Pancreas (tissue), 10 donors: ENCODE measurements at regions not wholly inside any gene's neighbourhood (a gene's known extent, or its start where the extent isn't known, plus 50 kb on each side); places are given as distances from the start of the nearest gene placed in this dataset.

Experiments
- ATAC-seq, 4 donors: fragments of 200-7000 bp; cut with Tn5 transposase; one replicate each; pipeline versions ENCODE4 v1.8.0 to v1.9.1; 2020; ENCODE audit warnings: mild to moderate bottlenecking in 4 of 4, moderate library complexity in 4 of 4
- DNase-seq, 6 donors: peaks; one replicate each; pipeline ENCODE4 v3.0.0-alpha.2; 2020
- FAIRE-seq: peaks from 2 replicates; lab custom pipeline; 2012; peaks lifted over from hg19 to GRCh38; lab: Jason Lieb, UNC
- H3K27ac ChIP-seq, 4 donors: fragments of 200-600 bp; sonication (generic); 1 replicate in 3 of 4; 2 replicates in 1 of 4; pipeline versions ENCODE4 v1.5.0 to v1.8.0; 2020
- H3K27me3 ChIP-seq, 4 donors: fragments of 200-600 bp; one replicate each; pipeline ENCODE4 v1.8.0; 2021
- H3K36me3 ChIP-seq, 3 donors: fragments of 200-600 bp; sonication (generic) in 1 of 3; one replicate each; pipeline versions ENCODE4 v1.5.0 to v1.8.0; 2020 to 2021
- H3K4me1 ChIP-seq, 3 donors: fragments of 200-600 bp; one replicate each; pipeline ENCODE4 v1.8.0; 2021
- H3K4me3 ChIP-seq, 4 donors: fragments of 200-600 bp; sonication (generic) in 2 of 4; one replicate each; pipeline versions ENCODE4 v1.5.0 to v1.8.0; 2020 to 2021
- H3K9me3 ChIP-seq, 4 donors: fragments of 200-600 bp; one replicate each; pipeline ENCODE4 v1.8.0; 2021
- CTCF ChIP-seq, 4 donors: fragments of 200-600 bp; sonication (generic) in 3 of 4; IDR thresholded peaks; one replicate each; pipeline versions ENCODE4 v1.5.0 to v1.8.0; 2021; ENCODE audit warnings: antibody characterized with exemption in 4 of 4
- WGBS, 2 donors: extraction: QIAGEN DNeasy Blood & Tissue Kit; methylation state at CpG; one replicate each; pipeline ENCODE4 v1.1.7; 2013; 5-methylcytosine and 5-hydroxymethylcytosine counted together
- intact Hi-C, 3 donors: fragments of 100-400 bp; cut with DNase I; formaldehyde crosslinking; loops; one replicate each; pipeline versions ENCODE4 v1.11.1 to v1.14.2; 2022
- donor health status: healthy with polysubstance abuse.
- donor health status: DM: no; HTN: no; CAD: no; lungs with moderate emphysema.
- donor health status: DM: no; HTN: no; CAD: no.
- donor health status: control.
- donor health status: control.
- donor health status: Bipolar disorder and iron deficiency.
- donor health status: DM: yes; HTN: yes; CAD: no.
- donor health status: DM: no; HTN: no; CAD: no.
- donor health status: DM: no; HTN: no; CAD: no.
- donor health status: DM: yes; HTN: yes; CAD: no.

DNA sequence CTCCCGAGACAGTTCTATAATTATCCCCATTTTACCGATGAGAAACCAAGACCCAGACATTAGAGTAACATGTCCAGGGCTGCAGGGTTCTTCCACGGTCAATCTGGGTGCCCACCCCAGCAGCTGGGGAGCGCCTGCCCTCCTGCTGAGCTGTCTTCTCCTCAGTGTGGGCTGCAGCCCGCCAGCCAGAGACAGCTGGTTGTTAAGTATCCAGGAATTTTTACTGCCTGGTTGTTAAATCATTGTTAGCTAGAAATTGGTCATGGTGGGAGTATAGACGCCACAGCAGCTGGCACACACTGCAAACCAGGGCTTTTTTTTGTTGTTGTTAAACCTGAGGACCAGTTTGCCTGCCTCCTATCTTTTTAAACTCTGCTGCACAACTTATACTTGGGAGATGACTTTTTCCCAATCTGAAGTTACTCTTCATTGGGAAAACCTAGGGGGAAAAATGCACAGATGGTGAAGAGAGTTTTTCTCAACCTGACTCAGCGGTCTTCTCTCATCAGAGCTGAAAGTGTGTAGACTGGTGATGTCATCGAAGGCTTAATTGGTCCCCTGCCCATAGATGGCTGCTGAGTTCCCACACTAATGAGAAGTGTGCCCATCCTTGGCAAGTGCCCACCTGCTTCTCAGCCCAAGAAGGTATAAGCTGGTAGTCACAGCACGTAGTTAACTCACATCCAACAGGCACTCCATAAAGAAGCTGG lies 208.6 kb downstream of the DRD1 start:
- no peak for DNase-seq
- Histone ChIP-seq H3K9me3 (no peaks in the 10 kb centered on the region), H3K4me1 (no peaks in the 10 kb centered on the region), H3K27me3 (peaks cover 0 to 4% (median 0%) of the 10 kb centered on the region in 4 donors), H3K36me3 (no peaks in the 10 kb centered on the region), H3K4me3 (no peak overlapping the region), H3K27ac (no peak overlapping the region)
- FAIRE-seq, result no peak
- 69 to 80% methylated on average over 9 of the region's 9 CpGs for WGBS, 2 donors
- no peak for ATAC-seq
- no peak for TF ChIP-seq CTCF (IDR thresholded peaks at IDR 0.05)
- intact Hi-C loops, result no loop called here

GRCh38 chr5:175230299-175230698 lies 213.7 kb downstream of the DRD1 start:
- H3K36me3 ChIP-seq, result no peaks in the 10 kb centered on the region
- H3K27me3 ChIP-seq, result no peaks in the 10 kb centered on the region
- H3K9me3 ChIP-seq, result no peaks in the 10 kb centered on the region
- FAIRE-seq, result no peak
- H3K27ac ChIP-seq, result no peak overlapping the region
- WGBS, 2 donors, result 49 to 51% methylated on average over 7 of the region's 7 CpGs
- intact Hi-C loops, result no loop called here
- DNase-seq, result no peak
- ATAC-seq, result no peak
- no peak overlapping the region for H3K4me3 ChIP-seq
- H3K4me1 ChIP-seq, result no peaks in the 10 kb centered on the region
- TF ChIP-seq CTCF (IDR thresholded peaks at IDR 0.05), result no peak

DNA sequence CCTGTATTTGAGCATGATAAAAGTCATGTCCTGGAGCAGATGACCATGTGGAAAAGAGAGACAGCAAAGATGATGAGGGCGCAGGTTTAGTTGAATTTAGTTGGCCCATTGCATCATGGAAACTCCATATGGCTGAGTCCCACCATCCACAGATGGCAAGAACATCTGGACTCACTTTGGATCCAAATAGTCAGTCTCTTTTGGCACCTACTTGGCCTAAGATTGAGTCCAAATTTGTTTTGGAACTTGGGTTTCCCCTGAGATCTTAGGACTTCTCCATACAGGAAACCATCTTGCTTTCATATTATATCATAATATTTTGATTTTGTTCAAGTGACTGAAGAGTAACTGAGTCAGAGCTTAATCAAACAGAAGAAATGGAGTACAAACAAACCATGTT lies 217.5 kb downstream of the DRD1 start:
- no peaks in the 10 kb centered on the region for H3K36me3 ChIP-seq
- ATAC-seq (no peak), DNase-seq (no peak), FAIRE-seq (no peak)
- no peak overlapping the region for H3K4me3 ChIP-seq
- no peaks in the 10 kb centered on the region for H3K4me1 ChIP-seq
- no peaks in the 10 kb centered on the region for H3K9me3 ChIP-seq
- intact Hi-C loops, result no loop called here
- H3K27me3 ChIP-seq, result no peaks in the 10 kb centered on the region
- WGBS, 2 donors, result 69 to 72% methylated on average over 1 of the region's 1 CpG
- TF ChIP-seq CTCF (IDR thresholded peaks at IDR 0.05), result no peak
- no peak overlapping the region for H3K27ac ChIP-seq

- intact Hi-C loops, result no loop called here
- FAIRE-seq (no peak), ATAC-seq (no peak), DNase-seq (no peak)
- TF ChIP-seq CTCF (IDR thresholded peaks at IDR 0.05), result no peak
- H3K27me3 ChIP-seq, result no peaks in the 10 kb centered on the region
- H3K4me1 ChIP-seq, result no peaks in the 10 kb centered on the region
- H3K27ac ChIP-seq, result no peak overlapping the region
- 50 to 52% methylated on average over 7 of the region's 7 CpGs for WGBS, 2 donors
- no peaks in the 10 kb centered on the region for H3K9me3 ChIP-seq
- no peaks in the 10 kb centered on the region for H3K36me3 ChIP-seq
- H3K4me3 ChIP-seq, result no peak overlapping the region
Measured at GRCh38 chr5:175223291-175223690, 220.7 kb downstream of the DRD1 start.

- Histone ChIP-seq H3K27ac (no peak overlapping the region), H3K27me3 (no peaks in the 10 kb centered on the region), H3K4me1 (no peaks in the 10 kb centered on the region), H3K4me3 (no peak overlapping the region), H3K9me3 (no peaks in the 10 kb centered on the region), H3K36me3 (no peaks in the 10 kb centered on the region)
- intact Hi-C loops, result no loop called here
- no peak for DNase-seq
- 60 to 66% methylated on average over 2 of the region's 2 CpGs for WGBS, 2 donors
- FAIRE-seq, result no peak
- no peak for TF ChIP-seq CTCF (IDR thresholded peaks at IDR 0.05)
- no peak for ATAC-seq
Measured at GRCh38 chr5:175222621-175223020, 221.4 kb downstream of the DRD1 start.
